ENCODE measurements at regions not wholly inside any gene's neighbourhood (a gene's known extent, or its start where the extent isn't known, plus 50 kb on each side); places are given as distances from the start of the nearest gene placed in this dataset.
"Not testable (repeated sequence)": the region's sequence is repeated elsewhere in the genome, so short reads cannot be mapped to it uniquely, and the experiment has no call there.

GRCh38 chr5:39526914-39527477, 102.2 kb upstream of the DAB2 start:
- no peak for DNase-seq

- not testable (repeated sequence) for DNase-seq
Measured at GRCh38 chr5:39525781-39526180, 101.0 kb upstream of the DAB2 start.

GRCh38 chr5:39525271-39525670, 100.5 kb upstream of the DAB2 start:
- DNase-seq: no peak

- DNase-seq: no peak
Measured at GRCh38 chr5:39523821-39524220, 99.0 kb upstream of the DAB2 start.

GRCh38 chr5:39521940-39522590, 97.3 kb upstream of the DAB2 start:
- DNase-seq: no peak

- no peak for DNase-seq
Measured at GRCh38 chr5:39521098-39521860, 96.5 kb upstream of the DAB2 start.

GRCh38 chr5:39520232-39520572, 95.4 kb upstream of the DAB2 start:
- DNase-seq: no peak

GRCh38 chr5:39519566-39520231, 94.9 kb upstream of the DAB2 start:
- no peak for DNase-seq

GRCh38 chr5:39519079-39519478, 94.3 kb upstream of the DAB2 start:
- no peak for DNase-seq

GRCh38 chr5:39518516-39518915, 93.7 kb upstream of the DAB2 start:
- no peak for DNase-seq

GRCh38 chr5:39517800-39518199, 93.0 kb upstream of the DAB2 start:
- DNase-seq: no peak

GRCh38 chr5:39515881-39516280, 91.1 kb upstream of the DAB2 start:
- no peak for DNase-seq

- DNase-seq: no peak
Measured at GRCh38 chr5:39513236-39513635, 88.5 kb upstream of the DAB2 start.

- DNase-seq: no peak
Measured at GRCh38 chr5:39506211-39506610, 81.4 kb upstream of the DAB2 start.

- DNase-seq: no peak
Measured at GRCh38 chr5:39505791-39506190, 81.0 kb upstream of the DAB2 start.

- no peak for DNase-seq
Measured at GRCh38 chr5:39505363-39505762, 80.6 kb upstream of the DAB2 start.

- no peak for DNase-seq
Measured at GRCh38 chr5:39503155-39503554, 78.4 kb upstream of the DAB2 start.

- DNase-seq: no peak
Measured at GRCh38 chr5:39502704-39503103, 77.9 kb upstream of the DAB2 start.

- DNase-seq: no peak
Measured at GRCh38 chr5:39501397-39501796, 76.6 kb upstream of the DAB2 start.

- DNase-seq: no peak
Measured at GRCh38 chr5:39500551-39501175, 75.9 kb upstream of the DAB2 start.

GRCh38 chr5:39498278-39498952, 73.6 kb upstream of the DAB2 start:
- DNase-seq: no peak

GRCh38 chr5:39497322-39497721, 72.5 kb upstream of the DAB2 start:
- DNase-seq: no peak

- no peak for DNase-seq
Measured at GRCh38 chr5:39495227-39495626, 70.4 kb upstream of the DAB2 start.

All from NCI-H1417 (cell line).